ENCODE measurements at regions not wholly inside any gene's neighbourhood (a gene's known extent, or its start where the extent isn't known, plus 50 kb on each side); places are given as distances from the start of the nearest gene placed in this dataset.

DNA sequence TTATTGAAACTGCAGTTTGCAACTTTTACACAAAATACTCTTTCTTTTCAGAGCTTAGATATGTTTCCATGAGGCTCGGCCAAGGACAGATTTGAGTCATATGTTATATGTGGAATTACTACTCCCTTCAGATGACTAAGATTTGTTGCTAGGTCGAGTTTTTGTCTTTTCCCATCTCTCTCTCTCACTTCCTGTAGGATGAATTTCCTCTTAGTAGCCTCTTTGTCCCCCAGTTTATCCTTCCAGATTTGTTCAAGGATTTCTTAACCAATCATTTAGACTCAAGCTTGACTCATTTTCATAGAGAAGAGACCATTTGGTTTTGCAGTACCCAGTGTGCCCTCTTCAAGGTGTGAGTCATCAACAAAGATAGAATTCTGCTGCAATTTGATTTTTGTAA is 209.2 kb downstream of the GLUD2 start:
- no peak for TF ChIP-seq CTCF (IDR thresholded peaks at IDR 0.05; ENCODE audit: borderline replicate concordance, control extremely low read depth, extremely low read depth, insufficient read depth, missing control alignments)
- in situ Hi-C loops (cut with MboI; ENCODE audit: low sequenced_read_pairs, unreplicated experiment), result no loop called here
- no peak for DNase-seq (ENCODE audit: low spot score)

- no peak for TF ChIP-seq CTCF (IDR thresholded peaks at IDR 0.05; ENCODE audit: borderline replicate concordance, control extremely low read depth, extremely low read depth, insufficient read depth, missing control alignments)
- no peak for DNase-seq (ENCODE audit: low spot score)
- in situ Hi-C loops (cut with MboI; ENCODE audit: low sequenced_read_pairs, unreplicated experiment), result no loop called here
Observed at GRCh38 chrX:121258545-121258944, 211.1 kb downstream of the GLUD2 start.

- in situ Hi-C loops (cut with MboI; ENCODE audit: low sequenced_read_pairs, unreplicated experiment), result no loop called here
- TF ChIP-seq CTCF (IDR thresholded peaks at IDR 0.05; ENCODE audit: borderline replicate concordance, control extremely low read depth, extremely low read depth, insufficient read depth, missing control alignments), result no peak
- no peak for DNase-seq (ENCODE audit: low spot score)
Observed at GRCh38 chrX:121259170-121259569, 211.8 kb downstream of the GLUD2 start.

DNA sequence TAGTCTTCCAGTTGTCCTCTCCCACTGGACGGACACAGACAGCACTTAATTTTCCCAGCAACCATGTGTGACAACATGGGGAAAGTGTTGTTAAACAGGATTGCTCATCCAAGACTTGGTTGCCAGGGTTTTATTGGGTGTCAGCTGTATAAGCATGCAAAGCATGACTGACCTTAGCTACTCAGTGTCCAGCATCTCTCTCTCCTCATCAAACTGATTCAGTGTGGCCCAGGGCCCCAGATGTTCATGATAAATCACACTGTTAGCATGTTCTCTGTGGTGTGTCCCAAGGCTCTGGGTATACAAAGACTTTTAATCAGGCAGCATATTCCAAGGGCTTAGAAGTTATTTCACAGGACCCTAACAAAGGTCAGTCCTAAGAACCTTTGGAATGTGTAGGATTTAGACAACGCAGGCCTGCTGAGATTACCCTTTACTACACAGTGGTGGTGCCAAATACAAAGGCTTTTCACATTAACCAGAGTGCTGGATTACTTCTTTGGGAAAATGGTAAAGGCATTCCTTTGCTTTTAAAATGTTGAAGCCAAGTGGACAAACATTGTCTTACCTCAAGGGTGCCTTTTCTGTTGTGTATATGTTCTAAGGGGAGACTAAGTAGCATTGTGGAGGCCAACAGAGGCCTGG is 213.3 kb downstream of the GLUD2 start:
- DNase-seq (ENCODE audit: low spot score), result no peak
- in situ Hi-C loops (cut with MboI; ENCODE audit: low sequenced_read_pairs, unreplicated experiment), result no loop called here

GRCh38 chrX:121283921-121284320 is 236.5 kb downstream of the GLUD2 start:
- no peak for TF ChIP-seq CTCF (IDR thresholded peaks at IDR 0.05; ENCODE audit: borderline replicate concordance, control extremely low read depth, extremely low read depth, insufficient read depth, missing control alignments)
- in situ Hi-C loops (cut with MboI; ENCODE audit: low sequenced_read_pairs, unreplicated experiment), result no loop called here
- no peak for DNase-seq (ENCODE audit: low spot score)

More for the DNA sequence above, 213.3 kb downstream of the GLUD2 start:
- no peak for TF ChIP-seq CTCF (IDR thresholded peaks at IDR 0.05; ENCODE audit: borderline replicate concordance, control extremely low read depth, extremely low read depth, insufficient read depth, missing control alignments)

DNA sequence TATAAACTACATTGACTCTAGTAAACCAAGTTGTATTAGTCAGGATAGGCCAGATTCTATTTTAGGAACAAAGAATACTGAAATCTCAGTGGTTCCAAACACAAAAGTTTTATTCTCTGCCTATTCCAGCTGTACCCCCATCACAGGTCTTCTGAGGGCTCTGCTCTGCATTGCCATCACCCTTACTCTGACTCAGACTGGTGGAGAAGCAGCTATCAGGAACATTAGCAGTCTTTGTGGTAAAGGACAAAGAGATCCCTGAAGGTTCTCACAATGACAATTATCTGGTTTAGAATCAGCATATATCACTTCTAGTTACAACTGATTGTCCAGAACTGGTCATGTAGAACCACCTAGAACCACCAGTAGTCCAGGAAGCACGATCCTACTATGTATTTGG is 251.1 kb downstream of the GLUD2 start:
- TF ChIP-seq CTCF (IDR thresholded peaks at IDR 0.05; ENCODE audit: borderline replicate concordance, control extremely low read depth, extremely low read depth, insufficient read depth, missing control alignments), result no peak
- DNase-seq (ENCODE audit: low spot score), result no peak
- in situ Hi-C loops (cut with MboI; ENCODE audit: low sequenced_read_pairs, unreplicated experiment), result no loop called here
